WERI-Rb-1 (cell line): ENCODE measurements at regions not wholly inside any gene's neighbourhood (a gene's known extent, or its start where the extent isn't known, plus 50 kb on each side); places are given as distances from the start of the nearest gene placed in this dataset.
"Not testable (repeated sequence)": the region's sequence is repeated elsewhere in the genome, so short reads cannot be mapped to it uniquely, and the experiment has no call there.

Experiments
- DNase-seq: peaks from one replicate; pipeline ENCODE4 v3.0.0-alpha.2; 2020
- H3K27ac ChIP-seq: fragments of 250-450 bp; sonication (Bioruptor Pico); 2 replicates; pipeline ENCODE4 v1.5.1; 2020; ENCODE audit warnings: mild to moderate bottlenecking, moderate library complexity
- H3K27me3 ChIP-seq: fragments of 250-450 bp; sonication (Bioruptor Pico); 2 replicates; pipeline ENCODE4 v1.5.1; 2021; ENCODE audit warnings: mild to moderate bottlenecking, low read depth, moderate library complexity; ENCODE audit not compliant: insufficient read depth, severe bottlenecking
- H3K36me3 ChIP-seq: fragments of 250-450 bp; sonication (Bioruptor Pico); 2 replicates; pipeline ENCODE4 v1.5.1; 2020; ENCODE audit warnings: mild to moderate bottlenecking, moderate library complexity
- H3K4me3 ChIP-seq: 2 replicates; pipeline ENCODE4 v1.5.1; 2011; ENCODE audit warnings: low read depth, mild to moderate bottlenecking, control low read depth, low read length
- H3K9me3 ChIP-seq: fragments of 250-450 bp; sonication (Bioruptor Pico); 2 replicates; pipeline ENCODE4 v1.5.1; 2021; ENCODE audit warnings: mild to moderate bottlenecking, moderate library complexity; ENCODE audit not compliant: severe bottlenecking
- TF ChIP-seq, protein P1 (sequence below): IDR thresholded peaks from 2 replicates; pipeline ENCODE4 v1.5.1; 2011; ENCODE audit warnings: low read depth, mild to moderate bottlenecking, control low read depth, inconsistent platforms, low read length

DNA sequence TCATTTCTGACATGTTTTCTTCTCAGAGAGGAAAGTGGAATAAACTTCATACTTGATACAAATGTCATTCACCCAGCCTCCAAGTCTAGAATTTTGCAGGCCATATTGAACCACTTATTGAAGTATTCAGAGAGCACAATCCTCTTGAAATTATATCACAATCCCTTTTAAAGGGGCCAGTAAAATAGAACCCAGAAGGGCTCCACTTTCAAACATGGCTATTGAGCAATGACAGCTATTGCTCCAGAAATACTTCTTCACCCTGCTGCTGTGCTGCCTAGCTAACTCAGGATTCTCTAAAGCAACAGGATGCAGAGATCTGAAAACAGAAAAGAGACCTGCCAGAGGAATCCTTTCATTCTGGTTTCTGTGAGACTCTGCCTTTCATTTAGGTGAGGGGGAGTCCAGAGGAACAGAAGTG is 275.0 kb upstream of the CDH5 start:
- TF ChIP-seq, protein P1, sequence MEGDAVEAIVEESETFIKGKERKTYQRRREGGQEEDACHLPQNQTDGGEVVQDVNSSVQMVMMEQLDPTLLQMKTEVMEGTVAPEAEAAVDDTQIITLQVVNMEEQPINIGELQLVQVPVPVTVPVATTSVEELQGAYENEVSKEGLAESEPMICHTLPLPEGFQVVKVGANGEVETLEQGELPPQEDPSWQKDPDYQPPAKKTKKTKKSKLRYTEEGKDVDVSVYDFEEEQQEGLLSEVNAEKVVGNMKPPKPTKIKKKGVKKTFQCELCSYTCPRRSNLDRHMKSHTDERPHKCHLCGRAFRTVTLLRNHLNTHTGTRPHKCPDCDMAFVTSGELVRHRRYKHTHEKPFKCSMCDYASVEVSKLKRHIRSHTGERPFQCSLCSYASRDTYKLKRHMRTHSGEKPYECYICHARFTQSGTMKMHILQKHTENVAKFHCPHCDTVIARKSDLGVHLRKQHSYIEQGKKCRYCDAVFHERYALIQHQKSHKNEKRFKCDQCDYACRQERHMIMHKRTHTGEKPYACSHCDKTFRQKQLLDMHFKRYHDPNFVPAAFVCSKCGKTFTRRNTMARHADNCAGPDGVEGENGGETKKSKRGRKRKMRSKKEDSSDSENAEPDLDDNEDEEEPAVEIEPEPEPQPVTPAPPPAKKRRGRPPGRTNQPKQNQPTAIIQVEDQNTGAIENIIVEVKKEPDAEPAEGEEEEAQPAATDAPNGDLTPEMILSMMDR: no peak
- Histone ChIP-seq H3K36me3 (no peaks in the 10 kb centered on the region), H3K27me3 (no peaks in the 10 kb centered on the region), H3K27ac (no peak overlapping the region), H3K4me3 (no peak overlapping the region), H3K9me3 (no peaks in the 10 kb centered on the region)
- no peak for DNase-seq

DNA sequence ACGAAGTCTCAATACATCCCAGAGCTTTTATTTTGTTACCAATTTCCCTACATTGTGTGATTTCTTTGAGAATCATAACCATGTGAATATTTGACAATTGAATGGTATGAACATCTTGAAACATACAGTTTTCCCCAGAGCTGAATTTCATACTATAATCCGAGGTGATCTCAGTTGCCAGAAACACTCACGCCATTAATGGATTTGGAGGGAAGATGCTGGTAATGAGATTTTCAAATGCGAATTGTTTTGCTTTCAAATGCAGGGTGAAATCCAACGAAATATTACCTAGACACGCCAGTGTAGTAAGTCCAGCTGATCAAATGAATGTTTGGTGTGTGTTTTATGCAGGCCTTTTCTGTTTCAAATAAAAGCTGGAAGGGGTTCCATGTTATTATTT is 277.8 kb upstream of the CDH5 start:
- H3K9me3 ChIP-seq: peaks cover 2% of the 10 kb centered on the region
- H3K27ac ChIP-seq: no peak overlapping the region
- TF ChIP-seq, protein P1: no peak
- no peaks in the 10 kb centered on the region for H3K36me3 ChIP-seq
- no peak overlapping the region for H3K4me3 ChIP-seq
- H3K27me3 ChIP-seq: no peaks in the 10 kb centered on the region
- no peak for DNase-seq

DNA sequence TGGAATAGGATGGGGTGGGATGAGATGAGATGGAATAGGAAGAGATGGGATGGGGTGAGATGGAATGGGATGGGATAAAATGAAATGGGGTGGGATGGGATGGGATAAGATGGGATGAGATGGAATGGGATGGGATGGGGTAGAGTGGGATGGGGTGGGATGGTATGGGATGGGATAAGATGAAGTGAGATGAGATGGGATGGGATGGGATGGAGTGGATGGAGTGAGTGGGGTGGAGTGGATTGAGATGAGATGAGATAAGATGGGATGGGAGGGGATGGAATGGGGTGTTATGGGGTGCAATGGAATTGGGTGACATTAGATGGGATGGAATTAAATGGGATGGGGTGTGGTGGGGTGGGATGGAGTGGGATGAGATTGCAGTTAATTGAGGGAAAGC is 279.2 kb upstream of the CDH5 start:
- TF ChIP-seq, protein P1: no peak
- DNase-seq: no peak
- Histone ChIP-seq H3K27me3 (no peaks in the 10 kb centered on the region), H3K9me3 (peaks cover 2% of the 10 kb centered on the region), H3K27ac (no peak overlapping the region), H3K4me3 (no peak overlapping the region), H3K36me3 (no peaks in the 10 kb centered on the region)

DNA sequence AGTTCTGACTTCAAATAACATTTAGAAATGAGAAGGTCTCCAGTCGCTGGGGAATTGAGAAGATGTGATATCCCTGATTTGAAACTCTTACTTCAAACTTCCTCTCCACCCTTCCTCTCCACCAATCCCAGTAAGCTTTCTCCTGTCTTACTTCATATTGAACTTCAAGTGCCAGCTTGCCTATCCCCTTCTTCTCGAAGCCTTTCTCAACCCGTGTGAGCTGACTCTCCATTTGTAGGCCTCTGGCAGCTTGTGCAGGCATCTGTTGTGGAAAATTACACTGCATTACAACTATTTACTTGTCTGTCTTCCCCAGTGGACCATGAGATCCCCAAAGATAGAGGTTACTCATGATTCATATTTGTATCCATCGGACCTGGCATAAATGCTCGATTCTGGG is 280.8 kb upstream of the CDH5 start:
- Histone ChIP-seq H3K27ac (no peak overlapping the region), H3K4me3 (no peak overlapping the region), H3K36me3 (no peaks in the 10 kb centered on the region), H3K9me3 (peaks cover 2% of the 10 kb centered on the region), H3K27me3 (no peaks in the 10 kb centered on the region)
- no peak for DNase-seq
- TF ChIP-seq, protein P1: no peak

DNA sequence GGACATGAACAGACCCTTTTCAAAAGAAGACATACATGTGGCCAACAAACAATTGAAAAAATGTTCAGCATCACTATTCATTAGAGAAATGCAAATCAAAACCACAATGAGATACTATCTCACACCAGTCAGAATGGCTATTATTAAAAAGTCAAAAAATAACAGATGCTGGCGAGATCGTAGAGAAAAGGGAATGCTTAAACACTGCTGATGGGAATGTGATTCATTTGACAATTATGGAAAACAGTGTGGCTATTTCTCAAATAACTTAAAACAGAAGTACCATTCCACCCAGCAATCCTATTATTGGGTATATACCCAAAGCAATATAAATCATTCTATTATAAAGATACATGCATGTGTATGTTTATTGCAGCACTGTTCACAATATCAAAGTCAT is 281.8 kb upstream of the CDH5 start:
- H3K27ac ChIP-seq, H3K4me3 ChIP-seq, H3K27me3 ChIP-seq, H3K36me3 ChIP-seq, DNase-seq, H3K9me3 ChIP-seq: not testable (repeated sequence)

DNA sequence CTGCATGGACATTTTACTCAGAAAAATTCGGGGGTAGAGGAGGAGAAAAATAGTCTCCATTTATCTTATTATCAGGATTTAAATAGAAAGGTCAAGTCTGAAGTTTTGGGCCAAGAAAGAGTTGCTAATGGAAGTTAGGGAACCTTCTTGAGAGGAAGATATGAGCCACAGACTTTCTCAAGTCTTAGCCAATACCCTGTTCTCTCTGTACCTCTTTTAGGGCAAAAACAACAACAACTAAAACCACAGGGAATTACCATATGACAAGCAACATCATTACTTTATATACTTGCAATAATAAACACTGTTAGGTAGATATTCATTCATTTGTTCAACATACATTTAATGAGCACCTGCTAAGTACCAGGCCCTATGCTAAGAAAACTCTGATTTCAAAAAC is 282.2 kb upstream of the CDH5 start:
- Histone ChIP-seq H3K4me3 (no peak overlapping the region), H3K27ac (no peak overlapping the region), H3K27me3 (no peaks in the 10 kb centered on the region), H3K36me3 (no peaks in the 10 kb centered on the region), H3K9me3 (peaks cover 2% of the 10 kb centered on the region)
- DNase-seq: no peak
- TF ChIP-seq, protein P1: no peak
